ENCODE measurements at regions not wholly inside any gene's neighbourhood (a gene's known extent, or its start where the extent isn't known, plus 50 kb on each side); places are given as distances from the start of the nearest gene placed in this dataset.

DNA sequence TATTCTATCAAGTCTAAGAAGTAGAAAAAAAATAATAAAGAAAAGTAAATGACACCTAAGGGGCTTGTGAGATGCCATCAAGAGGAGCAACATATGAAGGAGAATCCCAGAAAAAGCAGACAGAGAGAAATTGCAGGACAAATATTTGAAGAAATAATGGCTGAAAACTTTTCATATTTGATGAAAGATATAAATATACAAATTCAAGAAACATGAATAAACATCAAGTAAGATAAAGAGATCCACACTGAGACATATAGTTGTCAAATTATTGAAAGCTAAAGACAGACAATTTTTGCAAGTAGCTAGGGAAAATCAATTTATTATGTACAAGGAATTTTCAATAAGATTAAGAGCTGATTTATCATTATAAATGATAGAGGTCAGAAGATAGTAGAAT is 558.0 kb downstream of the ZWINT start:
- CTCF ChIA-PET = no interaction called here
- POLR2A ChIA-PET = no interaction called here
- Mint-ChIP-seq H3K9me3 (no peaks in the 10 kb centered on the region), H3K36me3 (no peaks in the 10 kb centered on the region), H3K4me1 (peaks cover 4% of the 10 kb centered on the region), H3K27me3 (ENCODE audit: low read depth) (no peaks in the 10 kb centered on the region; the same call in 1 of the 2 replicates), H3K27ac (no peak overlapping the region), H3K4me3 (no peak overlapping the region)
- TF ChIP-seq ZNF121 (CRISPR knock-in tag; IDR thresholded peaks at IDR 0.05) (no peak), FOXP1 (CRISPR knock-in tag; IDR thresholded peaks at IDR 0.05; ENCODE audit: borderline replicate concordance) (no peak), ATF1 (CRISPR knock-in tag; IDR thresholded peaks at IDR 0.05) (no peak), GRHL2 (CRISPR knock-in tag; IDR thresholded peaks at IDR 0.05; ENCODE audit: insufficient replicate concordance, severe bottlenecking) (no peak), ZNF317 (CRISPR knock-in tag; IDR thresholded peaks at IDR 0.05; ENCODE audit: borderline replicate concordance, low read depth) (no peak)
- ATAC-seq (no peak), DNase-seq (ENCODE audit: low spot score) (no peak)

DNA sequence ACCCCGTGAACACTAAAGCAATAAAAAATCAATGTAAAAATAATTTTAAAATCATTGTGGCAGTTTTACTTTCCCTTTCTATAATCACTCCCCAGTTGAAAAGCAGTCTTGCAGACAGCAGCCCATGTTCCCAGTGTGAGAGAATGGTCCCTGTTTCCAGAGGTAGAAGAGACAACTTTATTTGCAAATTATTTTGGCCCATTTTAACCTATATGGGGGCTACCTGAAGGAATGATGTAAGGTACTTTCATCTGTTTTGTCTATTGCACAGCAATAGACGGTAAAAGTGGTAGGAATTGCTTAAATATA is 559.8 kb downstream of the ZWINT start:
- POLR2A ChIA-PET = no interaction called here
- H3K27ac Mint-ChIP-seq = no peak overlapping the region

More for the DNA sequence above, 559.8 kb downstream of the ZWINT start:
- peaks cover 20% of the 10 kb centered on the region for H3K4me1 Mint-ChIP-seq
- CTCF ChIA-PET = interaction anchor here (0.8 kb wide), 1 partner anchor 21 kb away, joined by 3 read pairs; no protein-coding TSS in a partner anchor
- no peak for DNase-seq (ENCODE audit: low spot score)
- no peaks in the 10 kb centered on the region; the same call in 1 of the 2 replicates for H3K27me3 Mint-ChIP-seq (ENCODE audit: low read depth)
- no peaks in the 10 kb centered on the region for H3K36me3 Mint-ChIP-seq
- no peak overlapping the region for H3K4me3 Mint-ChIP-seq
- TF ChIP-seq ESRRA (CRISPR knock-in tag; IDR thresholded peaks at IDR 0.05; ENCODE audit: borderline replicate concordance) (no peak), NR3C1 (CRISPR knock-in tag; conservative IDR thresholded peaks at IDR 0.05; ENCODE audit: low read depth) (no peak), ATF2 (CRISPR knock-in tag; IDR thresholded peaks at IDR 0.05; ENCODE audit: borderline replicate concordance, low read depth) (no peak), TCF7 (CRISPR knock-in tag; IDR thresholded peaks at IDR 0.05; ENCODE audit: low read depth) (no peak), GRHL2 (CRISPR knock-in tag; IDR thresholded peaks at IDR 0.05; ENCODE audit: insufficient replicate concordance, severe bottlenecking) (no peak), AR (CRISPR knock-in tag; IDR thresholded peaks at IDR 0.05) (no peak), NFYB (CRISPR knock-in tag; conservative IDR thresholded peaks at IDR 0.05; ENCODE audit: low read depth) (no peak), ZNF281 (CRISPR knock-in tag; IDR thresholded peaks at IDR 0.05) (no peak), FOXJ3 (CRISPR knock-in tag; IDR thresholded peaks at IDR 0.05; ENCODE audit: borderline replicate concordance) (no peak), MLX (CRISPR knock-in tag; IDR thresholded peaks at IDR 0.05) (no peak), NFE2L1 (CRISPR knock-in tag; IDR thresholded peaks at IDR 0.05) (no peak), CDX4 (CRISPR knock-in tag; IDR thresholded peaks at IDR 0.05; ENCODE audit: borderline replicate concordance) (no peak), ERG (CRISPR knock-in tag; IDR thresholded peaks at IDR 0.05) (no peak)
- TF ChIP-seq, protein P1, sequence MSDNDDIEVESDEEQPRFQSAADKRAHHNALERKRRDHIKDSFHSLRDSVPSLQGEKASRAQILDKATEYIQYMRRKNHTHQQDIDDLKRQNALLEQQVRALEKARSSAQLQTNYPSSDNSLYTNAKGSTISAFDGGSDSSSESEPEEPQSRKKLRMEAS (CRISPR knock-in tag; IDR thresholded peaks at IDR 0.05) = no peak
- TF ChIP-seq, protein P2, sequence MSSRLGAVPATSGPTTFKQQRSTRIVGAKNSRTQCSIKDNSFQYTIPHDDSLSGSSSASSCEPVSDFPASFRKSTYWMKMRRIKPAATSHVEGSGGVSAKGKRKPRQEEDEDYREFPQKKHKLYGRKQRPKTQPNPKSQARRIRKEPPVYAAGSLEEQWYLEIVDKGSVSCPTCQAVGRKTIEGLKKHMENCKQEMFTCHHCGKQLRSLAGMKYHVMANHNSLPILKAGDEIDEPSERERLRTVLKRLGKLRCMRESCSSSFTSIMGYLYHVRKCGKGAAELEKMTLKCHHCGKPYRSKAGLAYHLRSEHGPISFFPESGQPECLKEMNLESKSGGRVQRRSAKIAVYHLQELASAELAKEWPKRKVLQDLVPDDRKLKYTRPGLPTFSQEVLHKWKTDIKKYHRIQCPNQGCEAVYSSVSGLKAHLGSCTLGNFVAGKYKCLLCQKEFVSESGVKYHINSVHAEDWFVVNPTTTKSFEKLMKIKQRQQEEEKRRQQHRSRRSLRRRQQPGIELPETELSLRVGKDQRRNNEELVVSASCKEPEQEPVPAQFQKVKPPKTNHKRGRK (CRISPR knock-in tag; IDR thresholded peaks at IDR 0.05; ENCODE audit: borderline replicate concordance) = no peak
- H3K9me3 Mint-ChIP-seq = no peaks in the 10 kb centered on the region
- no peak for ATAC-seq

Measured in WTC11 (cell line).